HG02678 (cell line): ENCODE measurements at regions not wholly inside any gene's neighbourhood (a gene's known extent, or its start where the extent isn't known, plus 50 kb on each side); places are given as distances from the start of the nearest gene placed in this dataset.

Source experiments
- ATAC-seq: cut with Tn5 transposase; IDR thresholded peaks from one replicate; pipeline ENCODE4 v1.9.1; 2021; ENCODE audit warnings: mild to moderate bottlenecking, moderate library complexity; ENCODE audit not compliant: unreplicated experiment

GRCh38 chr18:77501266-77501665 is 251.6 kb downstream of the GALR1 start:
- no peak for ATAC-seq

GRCh38 chr18:77505499-77505898 is 255.9 kb downstream of the GALR1 start:
- ATAC-seq, result no peak

- no peak for ATAC-seq
Measured at GRCh38 chr18:77512152-77512551, 262.5 kb downstream of the GALR1 start.

GRCh38 chr18:77517901-77518300 is 268.3 kb downstream of the GALR1 start:
- ATAC-seq, result no peak

- ATAC-seq, result peak; percentile 55
Measured at GRCh38 chr18:77520767-77521166, 271.1 kb downstream of the GALR1 start.

- ATAC-seq, result peak; percentile 59
Measured at GRCh38 chr18:77522051-77522675, 272.5 kb downstream of the GALR1 start.

- no peak for ATAC-seq
Measured at GRCh38 chr18:77524909-77525308, 275.3 kb downstream of the GALR1 start.

- no peak for ATAC-seq
Measured at GRCh38 chr18:77526962-77527361, 277.3 kb downstream of the GALR1 start.

- no peak for ATAC-seq
Measured at GRCh38 chr18:77528872-77529271, 279.2 kb downstream of the GALR1 start.

GRCh38 chr18:77529492-77530176 is 280.0 kb downstream of the GALR1 start:
- no peak for ATAC-seq

- ATAC-seq, result no peak
Measured at GRCh38 chr18:77530732-77531131, 281.1 kb downstream of the GALR1 start.

GRCh38 chr18:77539860-77540259 is 290.2 kb downstream of the GALR1 start:
- ATAC-seq, result no peak

GRCh38 chr18:77544792-77545191 is 295.1 kb downstream of the GALR1 start:
- no peak for ATAC-seq

GRCh38 chr18:77547757-77548156 is 298.1 kb downstream of the GALR1 start:
- no peak for ATAC-seq

GRCh38 chr18:77548790-77549420 is 299.3 kb downstream of the GALR1 start:
- ATAC-seq, result no peak

- no peak for ATAC-seq
Measured at GRCh38 chr18:77550625-77551024, 301.0 kb downstream of the GALR1 start.

GRCh38 chr18:77551055-77551454 is 301.4 kb downstream of the GALR1 start:
- ATAC-seq, result no peak

GRCh38 chr18:77552945-77553344 is 303.3 kb downstream of the GALR1 start:
- no peak for ATAC-seq

GRCh38 chr18:77554061-77554460 is 304.4 kb downstream of the GALR1 start:
- ATAC-seq, result no peak

GRCh38 chr18:77557046-77557587 is 307.5 kb downstream of the GALR1 start:
- no peak for ATAC-seq

- no peak for ATAC-seq
Measured at GRCh38 chr18:77559274-77559910, 309.7 kb downstream of the GALR1 start.
